ENCODE measurements at regions not wholly inside any gene's neighbourhood (a gene's known extent, or its start where the extent isn't known, plus 50 kb on each side); places are given as distances from the start of the nearest gene placed in this dataset.

DNA sequence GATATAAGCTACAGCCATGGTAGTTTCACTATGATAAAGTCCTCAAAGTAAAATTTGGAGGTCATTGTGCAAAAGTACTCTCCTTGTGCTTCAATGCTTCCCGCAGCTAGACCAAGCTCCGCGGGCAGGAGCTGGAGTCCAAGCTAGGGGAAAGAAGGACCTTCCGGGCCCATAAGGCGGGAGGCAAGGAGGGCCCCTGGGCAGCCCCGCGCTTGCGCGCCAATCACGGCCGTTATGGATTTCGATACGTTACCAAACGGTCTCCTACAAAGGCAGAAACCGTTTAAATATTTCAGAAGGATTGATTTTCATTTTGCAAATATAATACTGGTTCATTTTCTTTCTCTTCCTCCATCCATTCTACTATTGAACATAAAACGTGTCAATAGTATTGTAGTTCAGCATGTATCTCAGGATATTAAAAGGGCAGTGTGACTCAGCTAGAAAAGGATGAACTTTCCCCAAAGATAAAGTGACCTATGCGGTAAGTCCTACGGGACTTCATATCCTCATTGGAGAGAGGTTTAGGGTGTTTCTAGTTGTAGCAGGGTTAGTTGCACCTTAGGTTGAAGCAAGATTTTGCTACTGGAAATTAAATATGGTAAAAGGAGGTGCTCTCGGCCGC, 128.0 kb downstream of the KIF20B start:
- no peak overlapping the region for H3K4me3 ChIP-seq (ENCODE audit: low read depth, low read length)

DNA sequence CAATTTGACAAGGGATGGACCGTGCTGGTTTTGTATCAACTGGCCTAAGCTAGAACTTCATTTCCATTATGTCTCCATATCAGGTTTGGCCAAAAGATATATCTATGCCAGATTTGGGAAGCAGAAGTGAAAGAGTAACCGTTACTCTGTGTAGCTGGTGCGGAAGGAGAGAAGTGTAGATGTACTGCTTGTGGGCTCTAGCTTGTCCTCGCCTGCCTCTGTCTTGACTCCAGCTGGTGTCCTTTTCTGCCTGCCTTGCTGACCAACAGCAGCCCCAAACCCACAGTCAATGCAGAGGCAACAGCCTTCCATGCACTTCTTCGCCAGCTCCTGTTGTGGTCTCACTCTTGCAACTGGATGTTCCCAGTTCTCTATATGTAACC, 128.5 kb downstream of the KIF20B start:
- TF ChIP-seq, protein P1, sequence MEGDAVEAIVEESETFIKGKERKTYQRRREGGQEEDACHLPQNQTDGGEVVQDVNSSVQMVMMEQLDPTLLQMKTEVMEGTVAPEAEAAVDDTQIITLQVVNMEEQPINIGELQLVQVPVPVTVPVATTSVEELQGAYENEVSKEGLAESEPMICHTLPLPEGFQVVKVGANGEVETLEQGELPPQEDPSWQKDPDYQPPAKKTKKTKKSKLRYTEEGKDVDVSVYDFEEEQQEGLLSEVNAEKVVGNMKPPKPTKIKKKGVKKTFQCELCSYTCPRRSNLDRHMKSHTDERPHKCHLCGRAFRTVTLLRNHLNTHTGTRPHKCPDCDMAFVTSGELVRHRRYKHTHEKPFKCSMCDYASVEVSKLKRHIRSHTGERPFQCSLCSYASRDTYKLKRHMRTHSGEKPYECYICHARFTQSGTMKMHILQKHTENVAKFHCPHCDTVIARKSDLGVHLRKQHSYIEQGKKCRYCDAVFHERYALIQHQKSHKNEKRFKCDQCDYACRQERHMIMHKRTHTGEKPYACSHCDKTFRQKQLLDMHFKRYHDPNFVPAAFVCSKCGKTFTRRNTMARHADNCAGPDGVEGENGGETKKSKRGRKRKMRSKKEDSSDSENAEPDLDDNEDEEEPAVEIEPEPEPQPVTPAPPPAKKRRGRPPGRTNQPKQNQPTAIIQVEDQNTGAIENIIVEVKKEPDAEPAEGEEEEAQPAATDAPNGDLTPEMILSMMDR (IDR thresholded peaks at IDR 0.05; ENCODE audit: borderline replicate concordance, insufficient read depth, low read depth, low read length), result no peak
- H3K4me3 ChIP-seq (ENCODE audit: low read depth, low read length), result no peak overlapping the region

More for the DNA sequence above, 128.0 kb downstream of the KIF20B start:
- TF ChIP-seq, protein P1 (IDR thresholded peaks at IDR 0.05; ENCODE audit: borderline replicate concordance, insufficient read depth, low read depth, low read length), result no peak

DNA sequence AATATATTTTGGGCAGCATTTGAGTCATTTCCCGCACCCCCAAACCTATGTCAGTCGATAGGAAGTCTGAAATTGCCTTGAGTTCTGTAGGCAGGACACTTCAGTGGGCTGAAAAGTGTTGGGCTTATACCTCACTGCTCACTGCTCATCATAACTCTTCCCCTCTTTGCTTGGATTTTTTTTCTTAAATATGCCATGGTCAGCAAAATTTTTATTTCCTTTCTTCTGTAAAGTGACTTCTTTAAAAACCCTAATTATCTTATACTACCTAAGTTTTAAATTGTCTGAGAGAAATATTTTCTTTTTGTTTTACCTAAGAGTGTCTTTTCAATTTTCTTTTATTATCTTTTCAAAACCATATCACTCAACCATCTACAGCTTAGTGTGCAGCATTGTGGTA, 129.2 kb downstream of the KIF20B start:
- TF ChIP-seq, protein P1 (IDR thresholded peaks at IDR 0.05; ENCODE audit: borderline replicate concordance, insufficient read depth, low read depth, low read length), result no peak
- no peak overlapping the region for H3K4me3 ChIP-seq (ENCODE audit: low read depth, low read length)

DNA sequence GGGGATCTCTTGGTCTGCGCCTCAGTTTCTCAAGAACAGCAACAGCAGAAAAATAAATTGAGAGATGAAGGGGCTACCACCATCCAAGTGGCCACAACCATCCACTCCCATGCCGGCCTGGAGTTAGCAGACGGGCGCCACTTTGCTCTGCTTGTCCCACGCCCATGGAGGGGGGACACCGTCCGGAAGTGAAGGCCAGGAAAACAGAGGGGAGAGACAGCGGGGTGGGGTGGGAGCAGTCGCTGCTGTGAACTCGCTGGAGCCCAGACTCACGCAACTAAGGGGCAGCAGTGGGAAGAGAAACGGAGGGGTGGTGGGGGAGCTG, 135.4 kb downstream of the KIF20B start:
- peak overlapping the region; percentile 63 for H3K4me3 ChIP-seq (ENCODE audit: low read depth, low read length)
- TF ChIP-seq, protein P1 (IDR thresholded peaks at IDR 0.05; ENCODE audit: borderline replicate concordance, insufficient read depth, low read depth, low read length), result no peak

DNA sequence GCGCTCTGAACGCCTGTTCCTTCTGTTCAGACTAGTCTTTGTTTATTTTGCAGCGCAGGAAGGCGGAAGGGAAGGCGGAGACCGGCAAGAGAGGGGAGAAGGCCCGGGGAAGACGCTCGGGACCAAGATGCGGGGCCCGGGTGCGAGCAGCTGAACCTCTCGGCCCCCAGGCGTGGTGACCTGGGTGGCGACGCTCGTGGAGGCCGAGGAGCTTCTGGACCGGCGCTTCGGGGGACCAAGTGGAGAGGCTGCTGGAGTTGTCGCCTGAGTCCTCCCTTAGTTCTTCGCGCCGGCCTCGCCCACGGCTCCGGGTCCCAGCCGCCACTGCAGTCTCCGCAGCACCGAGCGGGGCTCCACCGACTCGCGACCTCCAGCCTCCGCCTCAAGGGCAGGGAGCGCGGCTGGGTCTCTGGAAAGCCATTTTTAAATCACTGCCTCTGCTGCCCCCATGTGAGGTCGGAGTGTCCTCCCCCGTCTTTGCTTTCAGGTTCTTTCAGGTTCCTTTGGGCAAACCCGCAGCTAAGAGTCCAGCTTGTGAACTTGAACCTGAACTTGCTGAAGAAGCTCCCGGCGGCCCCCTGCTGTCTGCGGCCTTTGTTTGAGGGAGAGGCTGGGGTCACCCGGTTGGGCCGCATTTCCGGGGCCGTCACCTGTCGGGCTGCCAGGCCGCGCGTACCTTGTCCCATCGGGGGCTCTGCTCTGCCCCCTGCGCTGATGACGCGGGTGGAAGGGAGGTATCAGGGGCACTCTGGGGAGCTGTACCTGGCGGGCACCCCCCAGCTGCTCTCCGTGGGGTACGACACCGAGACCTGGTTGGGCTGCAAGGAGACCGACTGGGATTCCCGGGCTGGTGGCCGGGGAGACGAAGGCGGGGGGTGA, 136.0 kb downstream of the KIF20B start:
- H3K4me3 ChIP-seq (ENCODE audit: low read depth, low read length), result peak overlapping the region; percentile 63
- TF ChIP-seq, protein P1 (IDR thresholded peaks at IDR 0.05; ENCODE audit: borderline replicate concordance, insufficient read depth, low read depth, low read length), result 0 out of 2 replicates have a peak, but pooled peaks have one; percentile 4

DNA sequence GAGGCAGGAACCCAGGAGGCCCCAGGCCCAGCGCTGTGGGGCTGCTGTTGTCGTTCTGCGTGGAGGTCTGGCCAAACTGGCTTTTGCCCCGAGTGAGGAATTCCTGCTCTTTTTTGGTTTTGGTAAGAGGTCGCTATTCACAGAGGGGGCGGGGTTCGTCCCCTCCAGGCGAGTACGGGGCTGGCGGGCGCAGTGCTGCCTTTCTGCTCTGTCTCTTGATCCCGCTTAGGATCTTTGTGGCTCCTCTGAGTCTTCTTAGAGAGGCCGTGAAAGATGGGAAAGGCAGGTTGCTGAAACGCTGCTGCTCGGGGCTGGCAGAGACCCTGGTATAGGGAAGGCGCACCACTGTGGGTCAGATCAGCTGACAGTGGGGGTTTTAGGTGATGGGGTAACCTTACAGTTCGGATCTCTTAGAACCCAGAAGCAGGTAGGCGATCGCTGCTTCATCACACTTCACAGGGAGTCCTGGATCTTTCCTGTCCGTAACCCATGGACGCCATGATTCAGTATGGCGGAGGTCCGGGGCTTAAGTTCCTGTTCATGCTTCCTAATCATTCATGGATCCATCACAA, 136.7 kb downstream of the KIF20B start:
- H3K4me3 ChIP-seq (ENCODE audit: low read depth, low read length), result peak overlapping the region; percentile 63
- TF ChIP-seq, protein P1 (IDR thresholded peaks at IDR 0.05; ENCODE audit: borderline replicate concordance, insufficient read depth, low read depth, low read length), result no peak
